ENCODE measurements at regions not wholly inside any gene's neighbourhood (a gene's known extent, or its start where the extent isn't known, plus 50 kb on each side); places are given as distances from the start of the nearest gene placed in this dataset.

DNA sequence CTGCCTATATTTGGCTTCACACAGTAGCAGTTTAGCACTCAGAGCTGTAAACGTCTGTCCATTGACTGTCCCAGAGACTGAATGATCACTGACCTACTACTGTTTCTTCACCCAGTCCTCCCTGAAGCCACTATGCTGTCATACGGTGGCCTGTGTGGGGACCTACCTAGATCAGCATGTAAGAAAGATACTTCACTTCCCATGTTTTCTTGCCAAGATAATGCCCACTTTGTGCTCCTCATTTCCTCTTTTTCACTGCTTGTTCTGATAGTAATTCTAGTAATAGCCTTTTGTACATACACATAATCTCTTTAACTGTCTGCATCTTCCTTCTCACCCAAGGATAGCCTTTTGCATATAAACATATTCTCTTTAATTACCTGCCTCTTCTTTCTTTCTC lies 109.9 kb upstream of the TIAM2 start:
- DNase-seq = no peak

DNA sequence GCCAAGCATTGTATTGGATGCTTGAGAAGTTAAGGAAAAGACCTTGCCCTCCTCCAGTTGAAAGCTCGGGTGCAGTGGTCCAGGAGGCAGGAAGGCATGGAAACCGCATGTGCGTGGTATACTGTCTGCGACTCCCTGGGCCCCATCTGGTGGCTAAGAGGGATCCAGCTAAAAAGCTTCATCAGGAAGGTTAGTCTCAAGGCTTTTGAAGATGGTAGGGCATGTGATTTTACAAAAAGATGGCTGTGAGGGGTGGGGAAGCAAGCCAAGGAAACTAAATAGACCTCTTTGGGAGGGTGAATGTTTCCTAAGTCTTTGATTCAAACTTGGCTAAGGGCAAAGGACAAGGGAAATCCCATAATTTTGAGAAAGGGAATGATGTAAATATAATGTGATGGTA lies 109.1 kb upstream of the TIAM2 start:
- no peak for DNase-seq

DNA sequence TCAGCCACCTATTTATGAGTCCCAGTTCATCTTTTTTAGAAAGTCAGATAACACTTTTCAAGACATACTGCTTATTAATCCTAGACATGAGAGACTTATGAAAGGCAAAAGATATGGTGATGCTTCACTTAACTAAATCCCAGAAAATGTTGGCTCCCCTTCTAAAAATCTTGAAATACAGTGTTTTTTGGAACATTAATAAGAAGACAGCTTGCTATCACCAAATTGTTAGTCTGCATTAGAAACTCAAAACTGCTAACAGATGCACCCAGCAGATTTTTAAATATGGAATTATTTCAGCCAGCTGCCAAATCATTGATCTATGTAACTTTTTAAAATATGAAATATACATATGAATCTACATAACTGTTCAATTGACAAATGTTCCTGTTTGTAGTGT lies 108.6 kb upstream of the TIAM2 start:
- DNase-seq = no peak

DNA sequence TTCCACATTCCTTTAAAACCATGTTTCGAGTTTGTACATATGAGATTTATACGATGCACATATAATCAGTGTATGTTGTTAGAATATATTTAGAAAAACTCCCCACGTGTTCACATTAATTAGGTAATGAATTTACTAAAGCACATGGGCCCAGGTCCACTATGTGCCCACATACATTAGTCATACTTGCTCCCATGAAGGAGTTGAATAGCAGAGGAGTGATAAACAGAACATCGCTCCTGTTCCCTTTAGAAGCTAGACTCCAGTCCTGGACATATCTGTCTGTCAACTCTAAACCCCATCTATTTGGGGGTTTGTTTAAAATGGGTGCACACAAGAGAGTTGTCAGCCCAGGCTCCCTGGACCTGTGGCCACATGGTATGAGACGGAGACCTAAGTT lies 108.1 kb upstream of the TIAM2 start:
- no peak for DNase-seq

DNA sequence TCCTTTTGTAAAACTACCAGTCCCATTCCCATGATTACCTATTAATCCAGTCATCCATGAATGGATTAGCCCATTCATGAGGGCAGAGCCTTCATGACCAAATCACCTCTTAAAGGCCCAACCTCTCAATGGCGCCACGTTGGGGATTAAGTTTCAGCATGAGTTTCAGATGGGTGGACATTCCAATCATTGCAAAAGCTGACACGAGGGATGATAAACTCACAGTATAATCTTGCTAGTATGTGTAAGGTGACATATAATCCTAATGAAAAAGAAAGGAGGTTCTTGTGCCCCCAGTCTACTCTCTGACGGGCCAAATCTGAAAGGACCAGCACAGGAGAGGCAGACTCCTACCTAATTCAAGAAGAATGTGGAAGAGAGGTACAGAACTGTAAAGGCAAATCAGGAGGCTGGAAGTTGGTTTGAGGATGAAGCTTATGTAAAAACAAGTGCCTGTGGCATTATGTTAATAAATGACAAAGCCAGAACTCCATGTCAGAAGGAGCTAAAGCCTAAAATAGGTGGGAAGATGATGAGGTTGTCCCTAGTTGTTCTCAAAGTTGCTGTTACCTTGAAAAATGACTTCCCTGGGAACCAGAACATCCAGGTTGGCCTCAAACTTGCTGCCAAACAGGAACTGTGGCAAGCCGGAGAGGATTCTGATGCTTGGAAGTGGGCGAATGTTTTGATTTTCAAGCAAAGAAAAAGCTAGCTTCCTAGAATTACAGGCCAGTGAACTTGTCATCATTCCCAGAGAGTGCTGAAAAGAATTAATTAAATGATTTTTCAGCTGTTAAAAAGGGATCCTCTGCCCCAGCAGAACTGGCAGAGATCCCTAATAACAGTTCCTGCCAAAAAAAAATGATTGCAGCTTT lies 106.5 kb upstream of the TIAM2 start:
- DNase-seq = peak; percentile 33

DNA sequence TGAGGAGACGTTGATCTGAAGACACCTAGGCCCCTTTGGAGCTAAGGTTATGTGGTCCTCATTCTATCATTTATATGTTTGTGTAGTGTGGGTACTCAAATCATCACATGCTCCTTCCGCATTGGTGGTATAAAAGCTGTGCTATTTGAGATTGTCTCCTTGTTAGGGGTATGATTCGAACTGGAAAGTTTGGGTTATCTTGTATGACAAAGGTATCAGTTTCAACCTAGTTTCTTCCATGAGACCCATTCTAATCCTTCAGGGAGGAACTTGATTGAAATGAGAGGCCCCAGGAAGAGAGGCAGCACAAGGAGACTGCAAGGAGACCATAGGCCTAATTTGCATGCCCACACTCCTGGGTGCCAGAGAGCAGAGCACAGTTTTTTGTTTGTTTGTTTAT lies 104.2 kb upstream of the TIAM2 start:
- no peak for DNase-seq

DNA sequence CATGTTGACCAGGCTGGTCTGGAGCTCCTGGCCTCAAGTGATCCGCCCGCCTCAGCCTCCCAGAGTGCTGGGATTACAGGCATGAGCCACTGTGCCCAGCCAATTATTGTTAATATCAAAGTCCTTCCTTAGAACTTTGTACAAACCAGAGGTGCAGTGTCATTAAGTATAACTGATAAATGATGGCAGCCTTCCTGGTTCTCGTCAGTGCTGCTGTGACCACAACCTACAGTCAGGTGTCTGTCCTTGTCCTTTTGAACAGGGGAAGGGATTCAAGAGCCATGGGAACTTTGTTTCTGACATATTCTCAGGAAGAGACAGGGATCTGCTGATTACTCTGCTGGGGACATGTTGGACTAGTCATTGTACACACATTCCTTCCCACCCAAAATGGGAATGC lies 103.2 kb upstream of the TIAM2 start:
- DNase-seq = no peak

DNA sequence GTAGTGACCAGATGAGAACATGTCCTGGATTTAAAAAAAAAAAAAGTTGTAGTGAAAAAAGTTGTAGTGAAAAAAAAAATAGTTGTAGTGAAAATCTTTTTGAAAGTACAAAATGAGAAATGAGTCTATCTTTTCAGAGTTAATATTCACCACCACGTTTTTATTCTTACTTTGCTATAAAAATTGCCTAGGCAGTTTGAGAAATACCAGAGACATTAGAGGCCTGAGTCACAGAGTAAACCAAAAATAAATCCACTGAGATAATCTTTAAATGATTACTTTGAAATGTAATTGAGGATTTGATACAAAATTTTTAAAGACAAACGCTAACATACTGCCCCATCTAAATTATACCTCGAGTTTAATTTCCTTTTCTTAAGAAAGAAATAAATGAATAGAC lies 101.2 kb upstream of the TIAM2 start:
- no peak for DNase-seq

DNA sequence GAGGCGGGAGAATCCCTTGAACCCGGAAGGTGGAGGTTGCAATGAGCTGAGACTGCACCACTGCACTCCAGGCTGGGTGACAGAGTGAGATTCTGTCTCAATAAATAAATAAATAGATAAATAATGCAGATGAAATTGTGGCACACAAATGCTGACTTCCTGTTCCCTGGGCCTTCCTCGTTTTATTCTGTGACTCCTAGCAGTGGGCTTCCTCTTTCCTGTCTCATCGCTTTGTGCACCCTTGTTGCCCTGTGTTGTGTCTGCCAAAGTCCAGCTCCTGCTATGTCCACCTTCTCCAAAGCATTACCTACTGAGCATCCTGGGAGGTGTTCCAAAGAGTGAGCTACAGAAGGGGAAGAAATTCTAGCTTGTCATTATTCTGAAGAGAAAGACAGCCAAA lies 100.2 kb upstream of the TIAM2 start:
- DNase-seq = no peak

DNA sequence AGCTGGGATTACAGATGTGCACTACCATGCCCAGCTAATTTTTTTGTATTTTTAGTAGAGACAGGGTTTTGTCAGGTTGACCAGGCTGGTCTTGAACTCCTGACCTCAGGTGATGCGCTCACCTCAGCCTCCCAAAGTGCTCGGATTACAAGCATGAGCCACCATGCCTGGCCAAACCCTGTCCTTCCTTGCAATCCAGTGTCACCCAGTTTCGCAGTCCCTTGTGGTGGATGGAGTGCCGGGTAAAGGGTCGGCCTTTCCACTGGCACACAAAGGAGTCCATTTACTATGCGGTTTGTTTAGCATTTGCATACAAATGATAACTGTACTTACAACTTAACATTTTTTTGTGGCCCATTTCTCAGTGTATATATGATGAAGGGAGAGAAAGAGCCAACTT lies 99.3 kb upstream of the TIAM2 start:
- DNase-seq = no peak

DNA sequence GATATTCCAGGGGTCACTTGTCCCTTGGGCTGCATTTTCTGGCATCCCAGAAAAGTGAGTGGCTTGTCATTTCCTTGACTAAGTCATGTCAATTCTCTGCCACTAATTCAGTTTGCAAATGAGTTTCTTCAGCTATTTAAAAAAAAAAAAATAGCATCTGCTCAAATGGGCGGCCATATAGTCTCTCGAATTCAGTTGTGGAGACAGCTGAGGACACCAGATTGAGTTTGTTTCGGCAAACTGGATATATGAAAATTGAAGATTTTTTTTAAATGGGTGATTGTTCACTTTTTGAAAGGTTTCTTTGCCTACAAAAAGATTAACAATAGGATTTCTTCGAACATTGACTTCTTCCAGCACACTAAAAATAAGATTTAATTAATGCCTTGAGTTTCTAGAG lies 96.3 kb upstream of the TIAM2 start:
- no peak for DNase-seq

DNA sequence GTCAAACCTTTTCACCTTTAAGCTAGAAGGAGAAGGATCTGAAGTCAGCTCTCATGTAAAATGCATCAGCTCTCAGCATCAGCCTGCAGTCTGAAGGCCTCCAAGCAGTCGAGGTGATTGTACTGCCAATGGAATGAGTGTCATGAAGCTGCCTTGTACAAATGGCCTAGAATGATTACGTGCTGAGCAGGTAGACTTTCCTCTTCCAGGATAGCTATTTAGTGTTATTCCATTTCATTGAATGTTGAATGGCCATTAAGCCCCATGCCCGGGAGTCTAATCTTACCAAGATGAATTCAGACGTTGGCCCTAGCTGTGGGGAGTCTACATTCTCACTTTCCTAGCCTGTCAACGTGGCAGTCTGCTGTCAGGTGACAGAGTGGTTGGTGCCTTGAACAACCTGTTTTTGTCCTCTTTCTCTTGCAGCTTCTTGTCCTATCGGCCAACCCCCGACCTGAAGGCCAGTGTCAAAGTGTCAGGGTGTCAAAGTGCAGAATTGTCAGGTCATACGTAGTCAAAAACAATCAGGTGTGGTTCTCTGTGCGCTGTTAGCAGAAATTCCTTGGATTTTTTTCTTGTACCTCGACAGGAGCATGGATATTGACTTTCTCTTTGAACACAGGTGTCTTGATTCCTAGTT lies 95.2 kb upstream of the TIAM2 start:
- no peak for DNase-seq

DNA sequence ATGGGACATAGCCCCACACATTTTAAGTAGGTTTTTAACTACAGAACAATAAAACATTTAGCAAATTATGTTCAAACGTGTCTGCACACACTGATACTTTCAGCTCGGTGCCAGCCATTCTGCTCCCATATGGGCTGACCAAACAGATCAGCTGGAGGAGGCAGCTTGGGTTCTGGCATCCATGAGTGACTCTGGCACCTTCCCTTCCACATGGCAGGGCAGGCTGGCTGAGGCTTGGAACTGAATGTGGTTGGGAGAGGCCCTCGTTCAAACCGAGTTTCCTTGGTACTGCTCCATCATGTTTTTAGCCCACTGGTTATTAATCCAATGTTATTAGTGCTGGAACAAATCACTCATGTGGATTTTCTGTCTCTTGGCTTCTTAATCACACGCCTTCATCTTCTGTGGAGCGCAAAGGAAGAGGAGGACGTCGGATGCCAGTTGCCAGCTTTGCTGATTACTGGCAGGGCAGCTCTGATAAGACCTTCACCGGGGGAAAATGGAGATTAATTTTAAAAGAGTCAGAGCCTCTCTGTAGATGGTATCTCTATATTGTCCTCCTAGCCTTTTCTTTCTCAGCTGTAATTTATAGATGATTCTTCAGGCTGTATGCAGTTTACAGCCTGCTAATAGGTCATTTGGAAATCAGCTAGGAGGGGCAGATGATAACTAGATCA lies 93.1 kb upstream of the TIAM2 start:
- no peak for DNase-seq

DNA sequence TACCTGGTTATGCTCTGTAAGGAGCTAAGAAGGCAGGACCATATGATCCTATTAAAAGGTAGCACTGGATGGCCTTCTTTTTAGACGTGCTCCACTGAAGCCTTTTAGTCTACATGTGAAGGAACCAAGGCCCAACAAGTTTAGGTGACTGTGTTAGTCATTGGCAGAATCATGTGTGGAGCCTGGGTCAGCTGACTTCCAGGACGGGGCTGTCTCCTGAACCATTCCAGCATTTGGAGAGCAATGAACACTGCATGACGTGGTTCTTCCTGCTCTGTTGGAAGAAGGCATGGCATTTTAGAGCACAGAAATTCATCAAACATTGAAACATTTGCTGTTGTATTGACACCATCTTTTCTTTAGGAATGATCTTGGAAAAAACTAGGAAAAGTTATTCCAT lies 87.8 kb upstream of the TIAM2 start:
- DNase-seq = no peak

DNA sequence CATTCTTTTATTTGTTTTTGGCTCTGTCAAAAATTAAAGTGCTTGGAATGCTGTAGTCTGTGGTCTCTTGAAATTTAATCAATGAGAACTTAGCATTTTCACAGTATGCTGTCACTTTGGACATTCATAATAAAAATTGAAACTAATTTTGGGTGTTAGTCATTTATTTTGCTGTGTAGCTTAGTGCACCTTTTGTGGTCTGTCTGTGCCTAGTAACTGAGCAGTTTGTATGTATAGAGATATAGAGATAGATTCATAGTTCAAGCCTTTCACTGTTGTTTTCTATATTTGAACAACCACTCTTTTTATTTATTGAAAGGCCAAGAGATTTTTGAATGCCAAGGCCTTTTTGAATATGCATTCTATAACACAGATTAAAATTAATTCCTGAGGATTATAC lies 86.4 kb upstream of the TIAM2 start:
- no peak for DNase-seq

DNA sequence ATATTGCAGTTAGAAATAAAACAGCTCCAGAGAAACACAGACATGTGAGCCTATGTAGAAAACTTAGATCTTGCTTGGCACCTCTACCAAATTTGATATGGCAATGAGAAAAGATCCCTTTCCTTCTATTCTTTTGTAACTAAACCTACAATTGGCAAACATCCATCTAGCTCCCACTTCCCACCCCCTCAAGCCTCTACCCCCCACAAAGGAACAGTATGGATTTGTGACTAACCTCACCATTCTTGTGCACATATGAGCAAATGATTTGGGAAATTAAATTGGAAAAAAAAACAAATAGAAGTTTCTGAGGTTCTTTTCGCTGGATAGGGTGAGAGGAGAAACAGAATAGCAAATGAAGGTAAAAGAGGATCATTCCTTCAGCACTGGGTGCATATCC lies 85.8 kb upstream of the TIAM2 start:
- DNase-seq = no peak

DNA sequence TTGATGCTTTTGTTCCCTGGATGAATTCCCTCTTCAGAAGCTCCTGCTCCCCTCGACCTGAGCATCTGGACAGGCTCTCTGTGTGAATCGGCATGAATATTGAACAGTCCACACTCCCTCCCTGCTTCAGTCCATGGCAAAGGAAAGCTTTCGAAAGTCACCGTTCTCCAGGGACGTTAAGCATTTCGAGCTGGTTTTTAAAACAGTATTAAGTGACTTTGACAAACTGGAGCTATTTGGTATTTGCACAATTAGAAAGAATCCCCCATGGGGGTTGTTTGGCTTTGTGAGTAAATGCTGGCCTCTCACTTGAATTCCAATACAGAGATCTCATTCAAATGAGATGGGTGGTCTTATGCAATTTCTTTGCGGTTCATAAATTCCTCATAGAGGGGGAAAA lies 85.3 kb upstream of the TIAM2 start:
- no peak for DNase-seq

DNA sequence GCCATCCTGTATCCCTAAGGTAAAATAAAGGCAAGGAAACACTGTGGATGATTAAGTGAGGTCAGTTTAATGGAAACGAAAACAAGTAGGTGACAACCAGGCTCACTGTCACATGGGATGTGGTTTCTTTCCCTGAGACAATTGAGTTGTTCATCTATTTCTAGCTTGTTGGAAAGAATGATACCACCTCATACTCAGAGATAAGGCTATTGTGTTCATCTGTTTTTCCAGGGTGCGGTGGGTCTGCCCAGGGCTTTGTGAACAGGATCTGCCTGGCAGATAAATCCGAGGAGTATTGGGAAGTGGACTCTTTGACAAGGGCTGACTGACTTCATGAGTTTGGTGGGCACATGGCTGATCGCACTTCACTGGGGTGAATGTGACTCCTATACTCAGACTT lies 80.8 kb upstream of the TIAM2 start:
- no peak for DNase-seq

DNA sequence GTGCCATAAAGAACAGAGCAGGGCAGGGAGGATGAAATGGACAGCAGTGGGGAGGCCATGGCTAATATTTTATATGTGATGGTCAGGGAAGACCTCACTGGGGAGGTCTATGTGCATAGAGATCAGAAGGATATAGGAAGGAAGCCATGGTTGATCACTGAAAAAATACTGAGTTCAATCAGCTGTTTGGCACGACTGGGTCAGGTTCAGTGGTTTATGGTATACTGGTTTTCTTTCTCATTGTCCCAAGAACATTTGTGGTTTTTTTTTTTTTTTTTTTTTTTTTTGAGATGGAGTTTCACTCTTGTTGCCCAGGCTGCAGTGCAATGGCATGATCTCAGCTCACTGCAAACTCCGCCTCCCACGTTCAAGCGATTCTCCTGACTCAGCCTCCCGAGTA lies 78.3 kb upstream of the TIAM2 start:
- no peak for DNase-seq

DNA sequence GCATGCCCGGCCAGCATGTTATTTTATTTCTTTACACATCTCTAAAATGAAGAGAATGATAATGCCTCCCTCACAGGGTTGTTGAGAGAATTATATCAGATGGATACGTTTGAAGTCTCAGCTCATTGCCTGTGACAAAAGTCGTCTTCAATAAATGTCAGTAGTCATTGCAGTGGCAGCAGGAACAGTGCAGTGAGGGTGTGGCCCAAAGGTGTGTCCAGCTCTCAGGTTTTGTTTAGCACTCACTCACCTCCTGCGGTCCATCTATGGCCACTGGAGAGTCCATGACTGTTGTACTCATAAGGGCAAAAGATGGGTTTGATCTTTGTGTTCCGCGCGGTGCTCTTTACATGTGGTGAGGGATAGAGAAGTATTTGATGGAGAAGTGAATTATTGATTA lies 77.2 kb upstream of the TIAM2 start:
- no peak for DNase-seq

DNA sequence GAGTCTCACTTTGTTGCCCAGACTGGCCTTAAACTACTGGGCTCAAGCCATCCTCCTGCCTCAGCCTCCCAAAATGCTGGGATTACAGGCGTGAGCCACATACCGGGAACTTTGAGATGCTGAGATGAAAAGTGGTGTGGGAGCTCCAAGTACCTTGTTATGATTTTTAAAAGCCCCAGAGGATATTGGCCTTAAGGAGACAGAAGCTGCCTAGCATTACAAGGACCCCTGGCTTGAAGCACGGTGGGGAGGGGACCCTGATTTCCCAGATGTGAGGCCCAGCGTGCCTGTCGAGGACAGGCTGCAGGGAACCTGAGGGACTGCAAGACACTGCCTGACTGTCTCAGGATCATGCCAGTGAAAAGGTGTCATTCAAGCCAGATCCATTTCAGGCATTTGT lies 75.3 kb upstream of the TIAM2 start:
- no peak for DNase-seq

DNA sequence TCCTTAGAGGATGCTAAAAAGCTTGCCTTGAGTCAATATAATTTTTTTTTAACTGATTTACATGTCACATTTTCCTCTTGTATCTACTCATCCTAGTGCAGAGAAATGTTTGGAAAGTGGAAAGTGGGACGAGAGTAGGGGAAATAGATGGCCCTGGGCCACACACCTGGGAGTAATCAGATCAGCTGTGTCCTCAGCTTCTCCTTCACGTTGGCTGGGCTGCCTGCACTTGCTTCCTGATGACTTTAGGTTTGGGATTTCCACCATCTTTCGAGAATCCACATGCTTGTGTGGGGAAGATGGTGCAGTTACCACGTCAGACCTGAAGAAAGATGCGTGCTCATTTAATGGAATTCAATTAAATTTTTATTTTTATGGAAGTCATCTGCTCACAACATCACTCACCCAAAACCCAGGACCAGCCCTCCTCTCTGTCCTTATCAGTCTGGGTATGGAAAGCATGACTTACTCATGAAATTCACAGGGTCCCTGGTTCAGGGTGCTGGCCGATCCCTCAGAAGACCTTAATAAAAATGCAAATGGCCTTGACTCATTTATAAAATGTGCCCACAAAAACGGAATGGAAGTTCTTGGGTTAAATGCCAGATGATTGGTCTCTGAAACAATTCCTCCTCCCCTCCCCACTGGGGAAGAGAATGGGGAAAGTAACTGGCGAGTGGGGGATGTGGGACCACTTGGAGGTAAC lies 74.5 kb upstream of the TIAM2 start:
- DNase-seq = peak; percentile 45

DNA sequence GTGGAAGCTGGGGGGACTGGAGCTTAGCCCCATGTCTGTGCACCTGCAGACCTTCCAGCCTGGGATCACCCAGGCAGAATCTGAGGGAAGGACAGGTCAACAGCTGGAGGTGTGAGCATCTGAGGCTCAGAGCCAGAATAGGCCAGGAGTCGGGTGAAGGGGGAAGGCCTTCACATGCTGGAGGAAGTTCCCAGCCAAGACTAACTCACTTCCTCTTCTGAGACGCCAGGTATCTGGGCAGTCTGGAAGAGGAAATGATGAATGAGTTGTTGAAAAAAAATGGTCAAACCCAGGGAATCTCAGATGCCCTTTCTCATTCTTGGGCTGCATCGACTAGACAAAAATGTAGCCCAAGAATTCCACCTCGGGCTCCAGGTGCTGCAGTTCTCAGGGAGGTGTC lies 73.6 kb upstream of the TIAM2 start:
- DNase-seq = no peak

All from right hindlimb (tissue), 1 donor.